T-helper 9 cell (primary cell): ENCODE measurements at regions not wholly inside any gene's neighbourhood (a gene's known extent, or its start where the extent isn't known, plus 50 kb on each side); places are given as distances from the start of the nearest gene placed in this dataset.

Source experiments
- DNase-seq: peaks from one replicate; pipeline ENCODE4 v3.0.0-alpha.2; 2020

- DNase-seq: no peak
These were observed 720.5 kb downstream of the TLE4 start for GRCh38 chr9:80292231-80292630.

- DNase-seq: no peak
These were observed 713.6 kb downstream of the TLE4 start for GRCh38 chr9:80285326-80285725.

GRCh38 chr9:80282766-80283165, 711.0 kb downstream of the TLE4 start:
- no peak for DNase-seq

- no peak for DNase-seq
These were observed 687.3 kb downstream of the TLE4 start for GRCh38 chr9:80259079-80259478.

GRCh38 chr9:80251778-80252177, 680.0 kb downstream of the TLE4 start:
- DNase-seq: no peak

- no peak for DNase-seq
These were observed 670.3 kb downstream of the TLE4 start for GRCh38 chr9:80242022-80242421.

- DNase-seq: no peak
These were observed 664.0 kb downstream of the TLE4 start for GRCh38 chr9:80235752-80236151.

GRCh38 chr9:80233906-80234305, 662.1 kb downstream of the TLE4 start:
- no peak for DNase-seq

GRCh38 chr9:80233102-80233843, 661.5 kb downstream of the TLE4 start:
- no peak for DNase-seq

- DNase-seq: no peak
These were observed 659.8 kb downstream of the TLE4 start for GRCh38 chr9:80231318-80232236.

GRCh38 chr9:80223897-80224296, 652.1 kb downstream of the TLE4 start:
- DNase-seq: no peak

GRCh38 chr9:80222466-80223169, 650.9 kb downstream of the TLE4 start:
- DNase-seq: no peak

- DNase-seq: no peak
These were observed 646.6 kb downstream of the TLE4 start for GRCh38 chr9:80218328-80218727.

GRCh38 chr9:80213613-80214012, 641.8 kb downstream of the TLE4 start:
- DNase-seq: no peak

- DNase-seq: no peak
These were observed 636.9 kb downstream of the TLE4 start for GRCh38 chr9:80208696-80209095.

GRCh38 chr9:80204054-80204453, 632.3 kb downstream of the TLE4 start:
- DNase-seq: no peak

- DNase-seq: no peak
These were observed 625.9 kb downstream of the TLE4 start for GRCh38 chr9:80197661-80198060.

GRCh38 chr9:80191108-80191507, 619.3 kb downstream of the TLE4 start:
- no peak for DNase-seq

- DNase-seq: no peak
These were observed 616.8 kb downstream of the TLE4 start for GRCh38 chr9:80188579-80188978.

GRCh38 chr9:80185112-80185738, 613.5 kb downstream of the TLE4 start:
- DNase-seq: no peak

GRCh38 chr9:80177949-80178480, 606.2 kb downstream of the TLE4 start:
- no peak for DNase-seq

GRCh38 chr9:80175286-80176150, 603.8 kb downstream of the TLE4 start:
- no peak for DNase-seq
